Activated CD4-positive, alpha-beta memory T cell treated with anti-CD3 and anti-CD28 coated beads for 36 hours (primary cell): ENCODE measurements at regions not wholly inside any gene's neighbourhood (a gene's known extent, or its start where the extent isn't known, plus 50 kb on each side); places are given as distances from the start of the nearest gene placed in this dataset.

Source experiments
- CTCF ChIA-PET: fragments of 350-600 bp; sonication (Branson Sonifier 250); formaldehyde crosslinking; loops from one replicate; lab custom pipeline; 2021; ENCODE audit warnings: antibody characterized with exemption, inconsistent platforms; lab: Charles Lee
- POLR2A ChIA-PET: fragments of 350-600 bp; sonication (Branson Sonifier 250); formaldehyde crosslinking; loops from one replicate; lab custom pipeline; 2021; ENCODE audit warnings: antibody characterized with exemption; lab: Charles Lee
- DNase-seq: peaks from one replicate; pipeline ENCODE4 v3.0.0-alpha.2; 2020
- H3K27ac Mint-ChIP-seq: one replicate; pipeline ENCODE4 v1.8.0; 2021; ENCODE audit warnings: mixed read lengths
- H3K27me3 Mint-ChIP-seq: one replicate; pipeline ENCODE4 v1.8.0; 2021; ENCODE audit warnings: mixed read lengths
- H3K36me3 Mint-ChIP-seq: one replicate; pipeline ENCODE4 v1.8.0; 2021; ENCODE audit warnings: mixed read lengths
- H3K4me1 Mint-ChIP-seq: one replicate; pipeline ENCODE4 v1.8.0; 2021; ENCODE audit warnings: low read depth, mixed read lengths
- H3K4me3 Mint-ChIP-seq: one replicate; pipeline ENCODE4 v1.8.0; 2021; ENCODE audit warnings: mild to moderate bottlenecking, mixed read lengths
- H3K9me3 Mint-ChIP-seq: one replicate; pipeline ENCODE4 v1.8.0; 2021; ENCODE audit warnings: mixed read lengths
- intact Hi-C: fragments of 100-400 bp; cut with micrococcal nuclease; formaldehyde crosslinking; loops from one replicate; pipeline ENCODE4 v1.15.1; 2023

- no peaks in the 10 kb centered on the region for H3K36me3 Mint-ChIP-seq
- no peaks in the 10 kb centered on the region for H3K4me1 Mint-ChIP-seq
- POLR2A ChIA-PET: no interaction called here
- H3K4me3 Mint-ChIP-seq: no peak overlapping the region
- no peaks in the 10 kb centered on the region for H3K27me3 Mint-ChIP-seq
- no peak for DNase-seq
- H3K27ac Mint-ChIP-seq: no peak overlapping the region
- intact Hi-C loops: no loop called here
- H3K9me3 Mint-ChIP-seq: no peaks in the 10 kb centered on the region
- CTCF ChIA-PET: no interaction called here
Observed at GRCh38 chr20:40390654-40391053, 298.4 kb downstream of the MAFB start.

GRCh38 chr20:40370800-40371199 is 318.2 kb downstream of the MAFB start:
- intact Hi-C loops: no loop called here
- no peak overlapping the region for H3K4me3 Mint-ChIP-seq
- POLR2A ChIA-PET: no interaction called here
- H3K4me1 Mint-ChIP-seq: no peaks in the 10 kb centered on the region
- peaks cover 7% of the 10 kb centered on the region for H3K9me3 Mint-ChIP-seq
- no peak for DNase-seq
- H3K36me3 Mint-ChIP-seq: no peaks in the 10 kb centered on the region
- peaks cover 2% of the 10 kb centered on the region for H3K27me3 Mint-ChIP-seq
- H3K27ac Mint-ChIP-seq: no peak overlapping the region
- CTCF ChIA-PET: no interaction called here

GRCh38 chr20:40368876-40369275 is 320.2 kb downstream of the MAFB start:
- Mint-ChIP-seq H3K27me3 (no peaks in the 10 kb centered on the region), H3K9me3 (no peaks in the 10 kb centered on the region), H3K4me3 (no peak overlapping the region), H3K27ac (no peak overlapping the region), H3K36me3 (no peaks in the 10 kb centered on the region), H3K4me1 (no peaks in the 10 kb centered on the region)
- POLR2A ChIA-PET: no interaction called here
- intact Hi-C loops: no loop called here
- no peak for DNase-seq
- CTCF ChIA-PET: no interaction called here

- Mint-ChIP-seq H3K36me3 (no peaks in the 10 kb centered on the region), H3K4me3 (no peak overlapping the region), H3K9me3 (no peaks in the 10 kb centered on the region), H3K4me1 (no peaks in the 10 kb centered on the region), H3K27ac (no peak overlapping the region), H3K27me3 (no peaks in the 10 kb centered on the region)
- ChIA-PET CTCF (no interaction called here), POLR2A (no interaction called here)
- no peak for DNase-seq
- intact Hi-C loops: no loop called here
Observed at GRCh38 chr20:40361916-40362315, 327.1 kb downstream of the MAFB start.

- H3K4me3 Mint-ChIP-seq: no peak overlapping the region
- CTCF ChIA-PET: no interaction called here
- no peaks in the 10 kb centered on the region for H3K27me3 Mint-ChIP-seq
- intact Hi-C loops: no loop called here
- H3K9me3 Mint-ChIP-seq: no peaks in the 10 kb centered on the region
- POLR2A ChIA-PET: no interaction called here
- H3K36me3 Mint-ChIP-seq: no peaks in the 10 kb centered on the region
- DNase-seq: no peak
- H3K27ac Mint-ChIP-seq: no peak overlapping the region
- H3K4me1 Mint-ChIP-seq: no peaks in the 10 kb centered on the region
Observed at GRCh38 chr20:40359131-40359912, 329.7 kb downstream of the MAFB start.

DNA sequence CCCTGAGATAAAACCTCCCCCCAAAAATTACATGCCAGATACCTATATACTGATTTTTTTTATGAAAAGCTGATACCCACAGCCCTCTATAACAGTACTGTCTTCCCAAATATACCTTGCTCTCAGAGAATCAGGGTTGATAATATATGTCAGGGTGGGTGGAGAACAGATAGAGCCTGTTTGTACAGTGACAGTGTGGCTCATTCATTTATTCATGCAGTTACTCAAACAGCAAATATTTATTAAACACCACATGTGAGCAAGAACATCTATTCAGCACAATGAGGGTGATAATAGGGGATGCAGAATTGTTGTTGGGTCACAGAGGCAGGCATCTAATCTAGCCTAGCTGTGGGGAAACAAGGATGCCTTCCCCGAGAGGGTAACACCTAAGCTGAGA is 334.2 kb downstream of the MAFB start:
- H3K27ac Mint-ChIP-seq: no peak overlapping the region
- H3K4me1 Mint-ChIP-seq: no peaks in the 10 kb centered on the region
- no peaks in the 10 kb centered on the region for H3K9me3 Mint-ChIP-seq
- H3K27me3 Mint-ChIP-seq: no peaks in the 10 kb centered on the region
- CTCF ChIA-PET: no interaction called here
- no peak for DNase-seq
- no peak overlapping the region for H3K4me3 Mint-ChIP-seq
- POLR2A ChIA-PET: no interaction called here
- H3K36me3 Mint-ChIP-seq: no peaks in the 10 kb centered on the region
- intact Hi-C loops: no loop called here

GRCh38 chr20:40343390-40343789 is 345.6 kb downstream of the MAFB start:
- Mint-ChIP-seq H3K4me3 (no peak overlapping the region), H3K27ac (no peak overlapping the region), H3K9me3 (peaks cover 27% of the 10 kb centered on the region), H3K27me3 (no peaks in the 10 kb centered on the region), H3K4me1 (no peaks in the 10 kb centered on the region), H3K36me3 (no peaks in the 10 kb centered on the region)
- ChIA-PET POLR2A (no interaction called here), CTCF (no interaction called here)
- intact Hi-C loops: no loop called here
- no peak for DNase-seq

DNA sequence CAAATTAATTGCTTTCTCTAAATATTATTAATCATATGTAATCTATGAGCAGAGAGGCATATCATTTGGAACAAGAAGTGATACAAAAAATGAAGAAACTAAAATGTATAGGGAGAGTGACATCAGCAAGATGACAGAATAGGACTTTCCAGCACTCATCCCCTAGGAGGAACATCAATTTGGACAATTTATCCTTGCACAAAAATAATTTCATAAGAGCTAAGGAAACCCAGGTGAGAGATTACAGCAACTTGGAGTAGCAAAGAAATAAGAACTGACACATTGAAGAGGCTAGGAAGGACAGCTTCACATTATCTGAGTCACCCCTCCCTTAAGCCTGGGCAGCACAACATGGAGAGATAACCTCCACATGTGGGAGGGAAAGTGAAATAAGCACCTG is 347.5 kb downstream of the MAFB start:
- Mint-ChIP-seq H3K27ac (no peak overlapping the region), H3K36me3 (no peaks in the 10 kb centered on the region), H3K9me3 (peaks cover 23% of the 10 kb centered on the region), H3K27me3 (no peaks in the 10 kb centered on the region), H3K4me1 (no peaks in the 10 kb centered on the region), H3K4me3 (no peak overlapping the region)
- CTCF ChIA-PET: no interaction called here
- DNase-seq: no peak
- POLR2A ChIA-PET: no interaction called here
- intact Hi-C loops: no loop called here

- H3K27me3 Mint-ChIP-seq: no peaks in the 10 kb centered on the region
- H3K9me3 Mint-ChIP-seq: peaks cover 21% of the 10 kb centered on the region
- H3K36me3 Mint-ChIP-seq: no peaks in the 10 kb centered on the region
- CTCF ChIA-PET: no interaction called here
- POLR2A ChIA-PET: no interaction called here
- no peak overlapping the region for H3K27ac Mint-ChIP-seq
- no peak overlapping the region for H3K4me3 Mint-ChIP-seq
- no peaks in the 10 kb centered on the region for H3K4me1 Mint-ChIP-seq
- intact Hi-C loops: no loop called here
- DNase-seq: no peak
Observed at GRCh38 chr20:40339661-40340449, 349.2 kb downstream of the MAFB start.

GRCh38 chr20:40336533-40336932 is 352.5 kb downstream of the MAFB start:
- ChIA-PET POLR2A (no interaction called here), CTCF (no interaction called here)
- Mint-ChIP-seq H3K4me3 (no peak overlapping the region), H3K27ac (no peak overlapping the region), H3K36me3 (no peaks in the 10 kb centered on the region), H3K4me1 (no peaks in the 10 kb centered on the region), H3K27me3 (no peaks in the 10 kb centered on the region), H3K9me3 (no peaks in the 10 kb centered on the region)
- DNase-seq: no peak
- intact Hi-C loops: no loop called here

DNA sequence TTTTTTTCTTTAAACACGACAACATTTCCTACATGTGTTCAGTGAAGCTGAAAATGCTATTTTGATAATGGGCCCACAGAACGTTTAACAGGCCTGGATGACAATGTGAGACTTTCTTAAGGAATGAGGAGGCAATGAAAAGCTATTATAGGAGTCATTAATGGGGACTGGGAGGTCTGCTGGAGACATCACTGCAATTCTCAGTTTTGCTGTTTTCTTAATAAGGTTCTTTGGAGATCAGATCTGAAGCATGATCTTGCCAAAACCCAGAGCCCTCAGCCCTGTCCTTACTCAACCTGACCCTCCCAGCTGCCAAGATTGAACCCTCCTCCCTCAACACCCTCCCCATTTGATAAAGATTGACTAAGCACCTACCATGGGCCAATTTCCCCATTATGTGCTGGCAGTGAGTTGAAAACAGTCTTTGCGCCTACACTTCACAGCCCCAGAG is 353.1 kb downstream of the MAFB start:
- no peaks in the 10 kb centered on the region for H3K4me1 Mint-ChIP-seq
- no peak overlapping the region for H3K4me3 Mint-ChIP-seq
- CTCF ChIA-PET: no interaction called here
- intact Hi-C loops: no loop called here
- H3K27ac Mint-ChIP-seq: no peak overlapping the region
- no peaks in the 10 kb centered on the region for H3K36me3 Mint-ChIP-seq
- H3K27me3 Mint-ChIP-seq: no peaks in the 10 kb centered on the region
- POLR2A ChIA-PET: no interaction called here
- H3K9me3 Mint-ChIP-seq: no peaks in the 10 kb centered on the region
- DNase-seq: no peak

DNA sequence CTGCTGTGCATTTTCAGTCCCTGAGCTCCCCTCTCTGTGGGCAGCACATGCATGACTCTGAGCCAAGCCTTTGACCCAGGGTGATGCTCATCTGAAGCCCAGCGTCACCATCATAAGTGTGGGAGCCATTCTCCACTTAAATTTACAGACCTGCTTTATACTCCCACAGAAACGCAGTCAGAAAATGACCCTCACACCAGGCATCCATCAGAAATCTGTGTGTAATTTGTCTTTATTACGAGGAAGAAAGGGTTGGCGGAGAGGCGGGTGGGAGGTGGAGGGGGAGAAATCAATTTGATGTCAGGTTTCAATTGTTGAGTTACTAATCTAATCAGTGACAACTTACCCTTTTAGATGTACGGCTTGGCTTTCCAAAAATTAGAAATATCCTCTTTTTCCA is 353.6 kb downstream of the MAFB start:
- no peak overlapping the region for H3K4me3 Mint-ChIP-seq
- no peak for DNase-seq
- no peak overlapping the region for H3K27ac Mint-ChIP-seq
- CTCF ChIA-PET: no interaction called here
- no peaks in the 10 kb centered on the region for H3K9me3 Mint-ChIP-seq
- POLR2A ChIA-PET: no interaction called here
- H3K36me3 Mint-ChIP-seq: no peaks in the 10 kb centered on the region
- no peaks in the 10 kb centered on the region for H3K27me3 Mint-ChIP-seq
- intact Hi-C loops: no loop called here
- H3K4me1 Mint-ChIP-seq: no peaks in the 10 kb centered on the region

GRCh38 chr20:40333591-40333990 is 355.4 kb downstream of the MAFB start:
- H3K9me3 Mint-ChIP-seq: no peaks in the 10 kb centered on the region
- POLR2A ChIA-PET: no interaction called here
- no peak for DNase-seq
- H3K4me1 Mint-ChIP-seq: no peaks in the 10 kb centered on the region
- no peak overlapping the region for H3K4me3 Mint-ChIP-seq
- intact Hi-C loops: no loop called here
- no peaks in the 10 kb centered on the region for H3K36me3 Mint-ChIP-seq
- H3K27ac Mint-ChIP-seq: no peak overlapping the region
- peaks cover 1% of the 10 kb centered on the region for H3K27me3 Mint-ChIP-seq
- CTCF ChIA-PET: no interaction called here
